ENCODE measurements at regions not wholly inside any gene's neighbourhood (a gene's known extent, or its start where the extent isn't known, plus 50 kb on each side); places are given as distances from the start of the nearest gene placed in this dataset.
A peak's percentile ranks its signal among the peaks of the same experiment; 100 is the strongest.

- Histone ChIP-seq H3K9ac (no peak overlapping the region), H3K4me3 (ENCODE audit: low read depth in 2 of 2, low read length in 1 of 2) (no peak overlapping the region), H2AFZ (ENCODE audit: low read depth) (peak overlapping the region; percentile 8; the same call in 1 of the 2 replicates), H4K20me1 (ENCODE audit: insufficient read depth) (no peaks in the 10 kb centered on the region), H3F3A (replicated peaks; ENCODE audit: insufficient read depth) (peaks cover 17% of the 10 kb centered on the region), H3K36me3 (replicated peaks in 1 of 2; ENCODE audit: control insufficient read depth in 1 of 2, insufficient read depth in 2 of 2, low read length in 1 of 2) (no peaks in the 10 kb centered on the region), H3K9me2 (no peaks in the 10 kb centered on the region), H3K9me3 (no peaks in the 10 kb centered on the region), H3K79me2 (ENCODE audit: insufficient read depth) (no peaks in the 10 kb centered on the region), H3K4me2 (no peak overlapping the region), H3K4me1 (ENCODE audit: control insufficient read depth in 1 of 2, insufficient read depth in 2 of 2, low read depth in 1 of 2, low read length in 1 of 2) (peaks cover 15 to 17% of the 10 kb centered on the region in 2 experiments; a peak in 2 of 4 replicates), H3K27me3 (ENCODE audit: insufficient read depth) (no peaks in the 10 kb centered on the region), H3K27ac (ENCODE audit: low read depth in 2 of 2, low read length in 1 of 2) (no peak overlapping the region)
- no peak for DNase-seq
- TF ChIP-seq SIN3A (IDR thresholded peaks at IDR 0.05; ENCODE audit: borderline replicate concordance, low read depth, low read length) (no peak), IRF3 (IDR thresholded peaks at IDR 0.05; ENCODE audit: low read depth, low read length) (no peak), RXRA (IDR thresholded peaks at IDR 0.05; ENCODE audit: borderline replicate concordance, low read depth) (no peak), REST (IDR thresholded peaks at IDR 0.05; ENCODE audit: low read depth, low read length) (no peak), TCF12 (IDR thresholded peaks at IDR 0.05) (no peak), USF1 (IDR thresholded peaks at IDR 0.05; ENCODE audit: borderline replicate concordance, low read depth) (no peak), MAX (IDR thresholded peaks at IDR 0.05; ENCODE audit: low read depth) (no peak), SMC3 (IDR thresholded peaks at IDR 0.05; ENCODE audit: low read depth, low read length) (no peak)
- POLR2A ChIA-PET: no interaction called here
- WGBS (ENCODE audit: low lambda C conversion rate): 100% methylated on average over 1 of the region's 1 CpG
- CTCF ChIA-PET: interaction anchor here (1.0 to 1.9 kb wide), 3 partner anchors 8 to 193 kb away, joined by 3 to 5 read pairs (median 4); no protein-coding TSS in a partner anchor
Observed at GRCh38 chr7:84684836-84685480, 490.4 kb upstream of the SEMA3A start.

GRCh38 chr7:84682543-84682942 is 488.0 kb upstream of the SEMA3A start:
- H3K27me3 ChIP-seq (ENCODE audit: insufficient read depth): no peaks in the 10 kb centered on the region
- H3K9me3 ChIP-seq: no peaks in the 10 kb centered on the region
- H3K4me1 ChIP-seq (ENCODE audit: control insufficient read depth in 1 of 2, insufficient read depth in 2 of 2, low read depth in 1 of 2, low read length in 1 of 2): peaks cover 0 to 2% of the 10 kb centered on the region in 2 experiments; a peak in 1 of 4 replicates
- H3K4me2 ChIP-seq: no peak overlapping the region
- no peaks in the 10 kb centered on the region for H3F3A ChIP-seq (replicated peaks; ENCODE audit: insufficient read depth)
- no peak overlapping the region for H3K4me3 ChIP-seq (ENCODE audit: low read depth in 2 of 2, low read length in 1 of 2)
- no peak for DNase-seq
- H3K79me2 ChIP-seq (ENCODE audit: insufficient read depth): no peaks in the 10 kb centered on the region
- H4K20me1 ChIP-seq (ENCODE audit: insufficient read depth): no peaks in the 10 kb centered on the region
- ChIA-PET CTCF (no interaction called here), POLR2A (no interaction called here)
- H3K9me2 ChIP-seq: no peaks in the 10 kb centered on the region
- H2AFZ ChIP-seq (ENCODE audit: low read depth): no peak overlapping the region
- H3K36me3 ChIP-seq (replicated peaks in 1 of 2; ENCODE audit: control insufficient read depth in 1 of 2, insufficient read depth in 2 of 2, low read length in 1 of 2): no peaks in the 10 kb centered on the region
- H3K9ac ChIP-seq: no peak overlapping the region
- TF ChIP-seq NFIC (IDR thresholded peaks at IDR 0.05; ENCODE audit: borderline replicate concordance) (no peak), RXRA (IDR thresholded peaks at IDR 0.05; ENCODE audit: borderline replicate concordance, low read depth) (no peak), FOXJ3 (CRISPR knock-in tag; IDR thresholded peaks at IDR 0.05) (no peak), IRF3 (IDR thresholded peaks at IDR 0.05; ENCODE audit: low read depth, low read length) (no peak), MAX (IDR thresholded peaks at IDR 0.05; ENCODE audit: low read depth) (no peak), SMC3 (IDR thresholded peaks at IDR 0.05; ENCODE audit: low read depth, low read length) (no peak), FOXM1 (IDR thresholded peaks at IDR 0.05; ENCODE audit: low read depth) (no peak), SIN3A (IDR thresholded peaks at IDR 0.05; ENCODE audit: borderline replicate concordance, low read depth, low read length) (no peak), USF2 (IDR thresholded peaks at IDR 0.05; ENCODE audit: borderline replicate concordance, low read depth, low read length) (no peak), JUND (IDR thresholded peaks at IDR 0.05) (no peak), GATA2 (CRISPR knock-in tag; IDR thresholded peaks at IDR 0.05) (no peak), EP300 (IDR thresholded peaks at IDR 0.05; ENCODE audit: borderline replicate concordance in 1 of 2, low read depth in 1 of 2, low read length in 1 of 2) (no peak), EZH2phosphoT487 (IDR thresholded peaks at IDR 0.05; ENCODE audit: borderline replicate concordance, low read depth) (no peak), TCF12 (IDR thresholded peaks at IDR 0.05) (no peak)
- no peak overlapping the region for H3K27ac ChIP-seq (ENCODE audit: low read depth in 2 of 2, low read length in 1 of 2)
- WGBS (ENCODE audit: low lambda C conversion rate): 94% methylated on average over 2 of the region's 2 CpGs
